ENCODE measurements at regions not wholly inside any gene's neighbourhood (a gene's known extent, or its start where the extent isn't known, plus 50 kb on each side); places are given as distances from the start of the nearest gene placed in this dataset.

GRCh38 chr5:111589316-111589715, 77.0 kb upstream of the STARD4 start:
- TF ChIP-seq ZNF274 (IDR thresholded peaks at IDR 0.05; ENCODE audit: low read depth, low read length) (no peak), YY1 (IDR thresholded peaks at IDR 0.05; ENCODE audit: insufficient read depth, insufficient read length) (no peak), SUZ12 (IDR thresholded peaks at IDR 0.05; ENCODE audit: extremely low read depth, insufficient read depth, insufficient read length) (no peak)
- no peak for DNase-seq (ENCODE audit: low read depth, low spot score)
- Histone ChIP-seq H3K27me3 (ENCODE audit: insufficient read depth, insufficient read length) (no peaks in the 10 kb centered on the region), H3K9ac (ENCODE audit: insufficient read length, low read depth) (no peak overlapping the region), H3K36me3 (ENCODE audit: insufficient read depth, insufficient read length, low read length) (no peaks in the 10 kb centered on the region), H3K9me3 (ENCODE audit: insufficient read depth, low read length) (no peaks in the 10 kb centered on the region), H3K4me3 (ENCODE audit: insufficient read length, low read depth) (no peak overlapping the region), H3K4me1 (ENCODE audit: insufficient read depth, insufficient read length) (no peaks in the 10 kb centered on the region)

DNA sequence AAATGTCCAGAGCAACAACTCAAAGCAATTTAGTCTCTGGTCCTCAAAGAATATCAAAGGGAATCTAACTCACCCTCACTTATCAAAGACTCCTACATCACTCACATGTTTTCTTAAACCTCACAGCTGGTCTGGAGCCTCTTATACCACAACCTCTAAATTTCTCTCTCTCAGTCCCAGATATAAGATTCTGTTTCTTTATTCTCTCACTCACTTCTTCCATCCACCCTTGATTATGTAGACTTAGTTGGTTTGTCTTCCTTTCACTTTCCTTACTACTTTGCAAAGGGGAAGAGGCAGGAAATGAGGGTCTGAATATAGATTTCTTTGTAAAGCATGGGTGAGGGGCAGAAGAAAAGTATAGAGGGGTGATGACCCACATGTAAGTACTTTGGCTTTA, 75.4 kb upstream of the STARD4 start:
- no peaks in the 10 kb centered on the region for H3K36me3 ChIP-seq (ENCODE audit: insufficient read depth, insufficient read length, low read length)
- TF ChIP-seq YY1 (IDR thresholded peaks at IDR 0.05; ENCODE audit: insufficient read depth, insufficient read length) (no peak), ZNF274 (IDR thresholded peaks at IDR 0.05; ENCODE audit: low read depth, low read length) (no peak), SUZ12 (IDR thresholded peaks at IDR 0.05; ENCODE audit: extremely low read depth, insufficient read depth, insufficient read length) (no peak)
- no peak overlapping the region for H3K9ac ChIP-seq (ENCODE audit: insufficient read length, low read depth)
- no peak overlapping the region for H3K4me3 ChIP-seq (ENCODE audit: insufficient read length, low read depth)
- H3K9me3 ChIP-seq (ENCODE audit: insufficient read depth, low read length), result no peaks in the 10 kb centered on the region
- no peaks in the 10 kb centered on the region for H3K4me1 ChIP-seq (ENCODE audit: insufficient read depth, insufficient read length)
- H3K27me3 ChIP-seq (ENCODE audit: insufficient read depth, insufficient read length), result no peaks in the 10 kb centered on the region
- DNase-seq (ENCODE audit: low read depth, low spot score), result no peak

GRCh38 chr5:111585946-111586345, 73.6 kb upstream of the STARD4 start:
- Histone ChIP-seq H3K4me1 (ENCODE audit: insufficient read depth, insufficient read length) (no peaks in the 10 kb centered on the region), H3K36me3 (ENCODE audit: insufficient read depth, insufficient read length, low read length) (no peaks in the 10 kb centered on the region), H3K9ac (ENCODE audit: insufficient read length, low read depth) (no peak overlapping the region), H3K27me3 (ENCODE audit: insufficient read depth, insufficient read length) (no peaks in the 10 kb centered on the region), H3K9me3 (ENCODE audit: insufficient read depth, low read length) (no peaks in the 10 kb centered on the region), H3K4me3 (ENCODE audit: insufficient read length, low read depth) (no peak overlapping the region)
- DNase-seq (ENCODE audit: low read depth, low spot score), result no peak
- TF ChIP-seq SUZ12 (IDR thresholded peaks at IDR 0.05; ENCODE audit: extremely low read depth, insufficient read depth, insufficient read length) (no peak), ZNF274 (IDR thresholded peaks at IDR 0.05; ENCODE audit: low read depth, low read length) (no peak), YY1 (IDR thresholded peaks at IDR 0.05; ENCODE audit: insufficient read depth, insufficient read length) (no peak)

- no peak for TF ChIP-seq ZNF274 (IDR thresholded peaks at IDR 0.05; ENCODE audit: low read depth, low read length)
- no peak for TF ChIP-seq SUZ12 (IDR thresholded peaks at IDR 0.05; ENCODE audit: extremely low read depth, insufficient read depth, insufficient read length)
- no peak for TF ChIP-seq YY1 (IDR thresholded peaks at IDR 0.05; ENCODE audit: insufficient read depth, insufficient read length)
- no peaks in the 10 kb centered on the region for H3K4me1 ChIP-seq (ENCODE audit: insufficient read depth, insufficient read length)
- no peak overlapping the region for H3K9ac ChIP-seq (ENCODE audit: insufficient read length, low read depth)
- no peak for DNase-seq (ENCODE audit: low read depth, low spot score)
- H3K27me3 ChIP-seq (ENCODE audit: insufficient read depth, insufficient read length), result no peaks in the 10 kb centered on the region
- no peaks in the 10 kb centered on the region for H3K9me3 ChIP-seq (ENCODE audit: insufficient read depth, low read length)
- no peaks in the 10 kb centered on the region for H3K36me3 ChIP-seq (ENCODE audit: insufficient read depth, insufficient read length, low read length)
- no peak overlapping the region for H3K4me3 ChIP-seq (ENCODE audit: insufficient read length, low read depth)
Observed at GRCh38 chr5:111585291-111585690, 73.0 kb upstream of the STARD4 start.

DNA sequence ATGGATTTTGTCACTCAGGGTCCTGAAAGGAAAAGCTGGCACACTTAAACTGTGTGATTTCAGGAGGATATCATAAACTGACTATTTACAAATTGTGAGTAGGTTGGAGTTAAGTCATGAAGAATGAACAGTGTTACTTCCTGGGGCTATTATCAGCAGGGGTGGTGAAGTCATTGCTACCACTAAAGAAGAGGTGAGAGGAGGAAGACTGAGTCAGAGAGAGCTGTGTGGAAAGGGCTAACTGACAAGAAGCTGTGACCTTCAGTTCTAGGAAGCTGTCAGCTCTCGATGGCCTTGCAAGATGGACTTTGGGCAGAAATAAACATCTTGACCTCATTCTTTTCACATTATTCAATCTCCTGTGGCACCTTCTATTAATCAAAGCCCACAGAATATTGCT, 72.3 kb upstream of the STARD4 start:
- H3K4me3 ChIP-seq (ENCODE audit: insufficient read length, low read depth), result no peak overlapping the region
- DNase-seq (ENCODE audit: low read depth, low spot score), result no peak
- H3K4me1 ChIP-seq (ENCODE audit: insufficient read depth, insufficient read length), result no peaks in the 10 kb centered on the region
- TF ChIP-seq SUZ12 (IDR thresholded peaks at IDR 0.05; ENCODE audit: extremely low read depth, insufficient read depth, insufficient read length) (no peak), YY1 (IDR thresholded peaks at IDR 0.05; ENCODE audit: insufficient read depth, insufficient read length) (no peak), ZNF274 (IDR thresholded peaks at IDR 0.05; ENCODE audit: low read depth, low read length) (no peak)
- H3K27me3 ChIP-seq (ENCODE audit: insufficient read depth, insufficient read length), result no peaks in the 10 kb centered on the region
- no peaks in the 10 kb centered on the region for H3K36me3 ChIP-seq (ENCODE audit: insufficient read depth, insufficient read length, low read length)
- no peak overlapping the region for H3K9ac ChIP-seq (ENCODE audit: insufficient read length, low read depth)
- no peaks in the 10 kb centered on the region for H3K9me3 ChIP-seq (ENCODE audit: insufficient read depth, low read length)

DNA sequence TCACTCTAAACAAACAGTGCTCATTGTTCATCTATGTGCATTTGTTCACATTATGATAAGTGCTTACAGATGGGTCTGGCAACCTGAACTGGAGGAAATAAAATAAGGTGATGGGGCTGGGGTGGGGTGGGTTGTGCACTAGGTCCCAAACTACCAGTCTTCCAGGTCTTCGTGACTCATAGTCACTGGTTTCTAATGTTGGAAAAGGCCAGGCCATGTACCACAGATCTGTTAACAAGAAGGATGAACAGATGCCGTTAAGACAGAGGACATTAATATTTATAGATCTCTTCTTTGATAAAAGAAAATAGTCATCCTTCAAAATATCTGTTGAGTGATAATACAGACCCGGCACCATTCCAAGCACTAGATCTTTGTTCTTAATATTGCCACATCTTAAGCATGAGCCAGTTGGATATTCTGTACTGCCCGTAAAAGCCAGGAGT, 71.4 kb upstream of the STARD4 start:
- TF ChIP-seq YY1 (IDR thresholded peaks at IDR 0.05; ENCODE audit: insufficient read depth, insufficient read length) (no peak), ZNF274 (IDR thresholded peaks at IDR 0.05; ENCODE audit: low read depth, low read length) (no peak), SUZ12 (IDR thresholded peaks at IDR 0.05; ENCODE audit: extremely low read depth, insufficient read depth, insufficient read length) (no peak)
- no peaks in the 10 kb centered on the region for H3K4me1 ChIP-seq (ENCODE audit: insufficient read depth, insufficient read length)
- no peaks in the 10 kb centered on the region for H3K36me3 ChIP-seq (ENCODE audit: insufficient read depth, insufficient read length, low read length)
- H3K4me3 ChIP-seq (ENCODE audit: insufficient read length, low read depth), result no peak overlapping the region
- no peaks in the 10 kb centered on the region for H3K27me3 ChIP-seq (ENCODE audit: insufficient read depth, insufficient read length)
- DNase-seq (ENCODE audit: low read depth, low spot score), result no peak
- no peaks in the 10 kb centered on the region for H3K9me3 ChIP-seq (ENCODE audit: insufficient read depth, low read length)
- no peak overlapping the region for H3K9ac ChIP-seq (ENCODE audit: insufficient read length, low read depth)

- H3K4me3 ChIP-seq (ENCODE audit: insufficient read length, low read depth), result no peak overlapping the region
- no peak overlapping the region for H3K9ac ChIP-seq (ENCODE audit: insufficient read length, low read depth)
- TF ChIP-seq YY1 (IDR thresholded peaks at IDR 0.05; ENCODE audit: insufficient read depth, insufficient read length), result no peak
- no peak for TF ChIP-seq ZNF274 (IDR thresholded peaks at IDR 0.05; ENCODE audit: low read depth, low read length)
- TF ChIP-seq SUZ12 (IDR thresholded peaks at IDR 0.05; ENCODE audit: extremely low read depth, insufficient read depth, insufficient read length), result no peak
- no peaks in the 10 kb centered on the region for H3K27me3 ChIP-seq (ENCODE audit: insufficient read depth, insufficient read length)
- no peaks in the 10 kb centered on the region for H3K4me1 ChIP-seq (ENCODE audit: insufficient read depth, insufficient read length)
- no peak for DNase-seq (ENCODE audit: low read depth, low spot score)
- H3K9me3 ChIP-seq (ENCODE audit: insufficient read depth, low read length), result no peaks in the 10 kb centered on the region
- no peaks in the 10 kb centered on the region for H3K36me3 ChIP-seq (ENCODE audit: insufficient read depth, insufficient read length, low read length)
Observed at GRCh38 chr5:111582993-111583601, 70.8 kb upstream of the STARD4 start.

All from NT2/D1 (cell line).